HG03575 (cell line): ENCODE measurements at regions not wholly inside any gene's neighbourhood (a gene's known extent, or its start where the extent isn't known, plus 50 kb on each side); places are given as distances from the start of the nearest gene placed in this dataset.

ENCODE experiments used
- ATAC-seq: cut with Tn5 transposase; IDR thresholded peaks from one replicate; pipeline ENCODE4 v1.9.1; 2021; ENCODE audit not compliant: unreplicated experiment, insufficient number of reproducible peaks, low FRiP score; ENCODE audit errors: extremely low read depth

GRCh38 chr13:65103351-65103750 lies 2126.8 kb downstream of the PCDH9 start:
- no peak for ATAC-seq

GRCh38 chr13:65095161-65096082 lies 2134.7 kb downstream of the PCDH9 start:
- ATAC-seq, result no peak

DNA sequence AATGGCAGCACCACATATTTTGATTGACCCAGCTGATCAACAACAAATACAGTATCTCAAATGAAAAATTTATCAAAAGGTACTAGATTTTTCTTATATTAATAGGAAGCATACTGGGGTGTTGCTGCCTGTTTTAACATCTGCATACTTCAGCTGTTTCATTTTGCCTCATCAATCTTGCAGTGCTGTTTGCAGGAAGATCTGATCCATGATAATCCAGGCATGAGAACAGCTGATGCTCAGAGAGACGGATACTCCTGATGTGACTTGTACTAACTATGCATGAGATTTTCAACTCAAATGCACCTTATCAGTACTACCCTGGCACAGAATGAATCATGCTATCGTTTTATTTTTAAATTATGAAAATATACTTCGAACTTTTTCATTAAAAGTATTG lies 2136.8 kb downstream of the PCDH9 start:
- ATAC-seq, result no peak

DNA sequence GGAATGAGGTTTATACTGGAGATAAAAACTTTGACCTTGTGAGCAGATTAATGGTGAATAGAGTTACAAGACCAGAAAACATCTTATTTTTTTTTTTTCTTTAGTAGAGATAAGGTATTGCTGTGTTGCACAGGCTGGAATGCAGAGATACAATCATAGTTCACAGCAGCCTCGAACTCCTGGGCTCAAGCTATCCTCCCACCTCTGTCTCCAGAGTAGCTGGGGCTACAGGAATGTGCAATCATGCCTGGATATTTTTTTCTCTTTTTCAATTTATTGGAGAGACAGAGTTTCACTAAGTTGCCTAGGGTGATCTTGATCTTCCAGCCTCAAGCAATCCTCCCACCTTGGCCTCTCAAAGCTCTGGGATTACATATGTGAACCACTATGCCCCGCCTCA lies 2139.1 kb downstream of the PCDH9 start:
- no peak for ATAC-seq

GRCh38 chr13:65090186-65090585 lies 2139.9 kb downstream of the PCDH9 start:
- no peak for ATAC-seq

- no peak for ATAC-seq
These were observed 2141.2 kb downstream of the PCDH9 start for GRCh38 chr13:65088906-65089305.

GRCh38 chr13:65085977-65086376 lies 2144.2 kb downstream of the PCDH9 start:
- ATAC-seq, result no peak

DNA sequence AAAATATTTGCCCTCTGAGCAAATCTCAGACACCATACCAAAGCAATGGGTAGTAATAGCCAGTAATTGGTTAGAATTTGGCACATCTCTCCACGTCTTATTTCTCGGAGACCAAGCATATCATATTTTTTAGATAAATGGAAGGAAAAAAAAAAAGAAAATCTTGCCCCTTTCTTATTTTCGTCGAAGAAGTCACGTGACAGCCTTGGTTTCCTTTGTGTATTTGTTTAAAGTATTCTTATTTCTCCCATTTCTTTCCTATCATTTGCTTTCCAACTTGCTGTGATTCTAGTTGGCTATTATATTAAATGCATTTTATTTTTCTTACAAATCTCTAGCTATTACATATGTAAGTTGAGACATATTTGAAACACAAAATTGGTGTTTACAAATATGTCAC lies 2155.9 kb downstream of the PCDH9 start:
- ATAC-seq, result no peak

- no peak for ATAC-seq
These were observed 2165.2 kb downstream of the PCDH9 start for GRCh38 chr13:65064967-65065366.

DNA sequence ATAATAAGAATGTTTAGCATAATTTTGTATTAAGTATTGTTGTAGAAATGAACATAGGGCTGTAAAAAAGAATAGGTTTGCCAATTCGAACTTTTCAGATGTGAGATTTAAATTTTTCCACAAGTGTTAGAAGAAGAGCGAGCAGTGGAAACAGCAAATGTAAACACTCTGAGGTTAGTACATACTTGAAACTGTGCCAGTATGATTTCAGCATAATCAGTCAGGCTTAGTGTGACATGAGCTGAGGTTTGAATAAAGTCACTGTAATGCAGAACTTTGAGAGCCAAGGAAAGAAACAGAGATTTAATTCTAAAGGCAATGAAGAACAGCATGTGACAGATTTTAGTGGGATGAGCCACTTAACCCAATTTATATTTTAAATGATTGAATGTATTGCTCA lies 2166.4 kb downstream of the PCDH9 start:
- ATAC-seq, result no peak

- no peak for ATAC-seq
These were observed 2172.2 kb downstream of the PCDH9 start for GRCh38 chr13:65057986-65058385.

DNA sequence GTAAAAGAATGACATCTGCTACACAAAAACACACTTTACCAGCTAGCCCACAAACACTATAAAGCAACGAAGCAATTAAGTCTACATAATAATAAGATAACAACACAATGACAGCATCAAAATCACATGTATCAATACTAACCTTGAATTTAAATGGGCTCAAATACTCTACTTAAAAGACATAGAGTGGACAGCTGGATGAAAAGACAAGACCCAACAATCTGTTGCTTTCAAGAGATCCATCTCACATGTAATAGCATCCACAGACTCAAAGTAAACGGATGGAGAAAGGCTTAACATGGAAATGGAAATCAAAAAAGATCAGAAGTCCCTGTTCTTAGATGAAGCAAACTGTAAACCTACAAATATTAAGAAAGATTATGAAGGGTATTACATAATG lies 2175.9 kb downstream of the PCDH9 start:
- ATAC-seq, result no peak

- no peak for ATAC-seq
These were observed 2193.1 kb downstream of the PCDH9 start for GRCh38 chr13:65036999-65037398.

DNA sequence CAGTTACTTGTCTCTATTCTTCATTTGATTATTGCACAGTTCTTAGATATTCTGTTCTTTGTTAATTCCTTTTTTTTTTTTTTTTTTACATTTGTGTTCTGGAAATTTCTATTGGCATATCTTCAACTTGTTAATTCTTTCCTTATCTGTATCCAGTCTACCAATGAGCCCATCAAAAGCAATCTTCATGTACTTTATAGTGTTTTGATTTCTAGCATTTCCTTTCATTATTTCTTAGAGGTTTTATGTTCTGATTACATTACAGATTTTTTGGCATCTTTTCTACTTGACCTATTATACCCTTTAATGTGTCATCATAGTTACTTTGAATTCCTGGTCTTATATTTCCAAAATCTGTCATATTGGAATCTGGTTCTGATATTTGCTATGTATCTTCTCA lies 2194.8 kb downstream of the PCDH9 start:
- no peak for ATAC-seq

DNA sequence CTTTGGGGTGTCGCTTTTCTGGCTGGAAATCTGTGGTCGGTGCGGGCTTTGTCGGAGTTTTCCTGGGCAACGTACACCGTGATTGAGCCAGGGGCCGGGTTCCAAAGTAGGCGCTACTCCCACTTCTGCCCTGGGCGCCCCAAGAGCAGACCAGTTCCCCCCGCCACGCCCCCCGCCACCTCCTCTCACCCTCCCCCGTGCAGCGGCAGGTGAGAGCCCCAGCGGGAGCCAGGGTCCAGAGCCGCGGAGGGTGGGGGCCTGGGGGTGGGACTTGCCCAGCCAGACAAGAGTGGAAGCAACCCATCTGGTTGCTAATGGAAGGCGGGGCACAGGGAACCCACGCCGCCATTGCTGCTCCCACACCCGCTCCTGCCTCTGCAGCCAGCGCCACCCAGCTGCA lies 2195.9 kb downstream of the PCDH9 start:
- no peak for ATAC-seq

DNA sequence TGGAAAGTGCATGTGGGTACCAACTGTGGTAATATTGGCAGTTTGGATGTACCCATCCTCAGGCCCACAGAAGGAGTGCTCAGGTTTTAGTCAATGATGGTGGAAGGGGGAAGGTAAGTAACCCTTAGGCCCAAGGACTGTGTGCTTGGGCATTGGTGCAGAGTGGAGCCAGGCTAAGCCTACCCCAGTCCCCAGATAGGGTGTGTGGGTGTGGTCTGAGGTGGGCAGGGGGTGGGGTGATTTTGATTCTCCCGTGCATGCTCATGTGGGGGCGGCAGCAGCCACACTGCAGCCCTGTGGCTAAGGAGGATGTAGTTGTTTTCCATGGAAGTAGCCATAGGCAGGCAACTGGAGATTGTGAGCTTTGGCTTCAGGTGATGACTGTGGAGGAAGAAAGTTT lies 2197.3 kb downstream of the PCDH9 start:
- no peak for ATAC-seq

DNA sequence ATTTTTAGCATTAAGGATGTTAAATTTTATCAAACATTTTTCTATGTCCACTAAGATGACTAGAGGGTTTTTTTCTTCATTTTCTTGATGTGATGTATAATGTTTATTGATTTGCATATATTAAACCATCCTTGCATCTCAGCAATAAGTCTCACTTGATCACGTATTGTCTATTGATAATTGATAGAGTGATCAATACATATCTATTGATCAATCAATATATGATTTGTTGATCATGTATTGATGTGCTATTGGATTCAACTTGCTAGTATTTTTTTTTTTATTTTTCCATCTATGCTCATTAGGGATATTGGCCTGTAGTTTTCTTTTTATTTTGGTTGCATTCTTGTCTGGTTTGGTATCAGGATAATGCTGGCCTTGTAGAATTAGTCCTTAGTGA lies 2202.0 kb downstream of the PCDH9 start:
- no peak for ATAC-seq

DNA sequence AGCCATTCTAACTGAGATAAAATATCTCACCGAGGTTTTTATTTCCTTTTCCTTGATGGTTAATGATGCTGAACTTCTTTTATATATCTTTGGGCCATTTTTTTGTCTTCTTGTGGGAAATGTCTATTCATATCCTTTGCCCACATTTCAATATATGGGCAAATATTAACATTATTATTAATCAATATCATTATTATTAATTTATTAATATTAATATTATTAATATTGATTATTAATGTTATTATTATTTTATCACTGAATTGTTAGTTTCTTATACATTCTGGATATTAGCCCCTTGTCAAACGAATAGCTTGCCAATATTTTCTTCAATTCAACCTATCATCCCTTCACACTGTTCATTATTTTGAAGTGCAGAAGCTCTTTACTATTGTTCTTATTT lies 2203.6 kb downstream of the PCDH9 start:
- no peak for ATAC-seq

DNA sequence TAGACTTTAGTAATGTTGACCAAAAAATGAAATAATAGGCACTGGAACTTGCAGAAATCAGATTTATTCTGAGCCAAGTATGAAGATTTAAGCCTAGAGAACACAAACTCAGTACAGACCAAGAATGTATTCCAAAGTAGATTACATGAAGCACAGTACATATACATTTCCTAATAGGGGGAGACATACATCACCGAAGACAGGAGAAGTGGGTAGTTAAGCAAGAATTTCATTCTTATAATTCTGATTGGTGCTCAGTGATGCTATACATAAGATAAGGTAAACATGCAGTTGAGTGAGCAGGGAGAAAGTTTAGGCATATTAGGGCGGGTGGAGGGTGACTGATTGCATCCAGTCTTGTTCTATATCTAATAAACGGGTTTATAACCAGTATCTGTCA lies 2218.8 kb downstream of the PCDH9 start:
- ATAC-seq, result no peak

GRCh38 chr13:64997438-64997837 lies 2232.7 kb downstream of the PCDH9 start:
- ATAC-seq, result no peak
